NCI-H2227 (cell line): ENCODE measurements at regions not wholly inside any gene's neighbourhood (a gene's known extent, or its start where the extent isn't known, plus 50 kb on each side); places are given as distances from the start of the nearest gene placed in this dataset.
"Not testable (repeated sequence)": the region's sequence is repeated elsewhere in the genome, so short reads cannot be mapped to it uniquely, and the experiment has no call there.

Experiments
- DNase-seq: peaks from one replicate; lab custom pipeline; 2025; ENCODE audit not compliant: unreplicated experiment; lab: John Stamatoyannopoulos, UW

DNA sequence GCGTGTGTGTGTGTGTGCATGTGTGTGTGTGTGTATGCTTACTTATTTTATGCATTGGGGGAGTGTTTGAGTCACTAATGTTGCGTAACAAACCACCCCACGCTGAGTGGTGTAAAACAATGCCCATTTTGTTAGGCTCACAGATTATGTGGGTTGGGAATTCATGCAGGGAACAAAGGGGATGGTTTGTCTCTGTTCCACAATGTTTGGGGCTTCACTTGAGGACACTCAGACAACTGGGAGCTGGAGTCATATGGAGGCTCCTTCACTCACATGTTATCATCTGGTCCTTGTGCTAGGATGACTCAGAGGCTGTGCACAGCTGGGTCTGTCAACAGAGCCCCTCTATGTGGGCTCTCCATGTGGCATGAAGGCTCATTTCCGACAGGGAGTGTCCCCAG lies 51.3 kb upstream of the LARGE1 start:
- no peak for DNase-seq

GRCh38 chr22:33975841-33976240 lies 55.6 kb upstream of the LARGE1 start:
- DNase-seq, result no peak

DNA sequence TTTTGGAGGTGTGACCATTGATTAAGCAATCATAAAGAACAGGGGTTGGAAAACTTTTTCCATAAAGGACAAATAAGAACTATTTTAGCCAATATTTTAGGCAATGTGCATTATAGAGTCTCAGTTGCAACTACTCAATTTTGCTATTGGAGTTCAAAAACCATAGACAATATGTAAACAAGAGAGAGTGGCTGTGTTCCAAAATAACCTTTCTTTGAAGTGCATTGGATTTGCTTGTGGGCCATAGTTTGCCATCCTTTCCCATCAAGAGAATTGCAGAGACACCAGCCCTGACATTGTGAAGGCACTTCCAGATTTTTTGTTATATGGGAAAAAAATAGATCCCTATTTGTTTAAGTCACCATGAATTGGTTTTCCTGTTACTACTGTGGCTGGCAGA lies 63.3 kb upstream of the LARGE1 start:
- DNase-seq, result no peak

- no peak for DNase-seq
Measured at GRCh38 chr22:33984211-33984610, 63.9 kb upstream of the LARGE1 start.

GRCh38 chr22:33984656-33985285 lies 64.5 kb upstream of the LARGE1 start:
- no peak for DNase-seq

- DNase-seq, result no peak
Measured at GRCh38 chr22:33985506-33985905, 65.2 kb upstream of the LARGE1 start.

DNA sequence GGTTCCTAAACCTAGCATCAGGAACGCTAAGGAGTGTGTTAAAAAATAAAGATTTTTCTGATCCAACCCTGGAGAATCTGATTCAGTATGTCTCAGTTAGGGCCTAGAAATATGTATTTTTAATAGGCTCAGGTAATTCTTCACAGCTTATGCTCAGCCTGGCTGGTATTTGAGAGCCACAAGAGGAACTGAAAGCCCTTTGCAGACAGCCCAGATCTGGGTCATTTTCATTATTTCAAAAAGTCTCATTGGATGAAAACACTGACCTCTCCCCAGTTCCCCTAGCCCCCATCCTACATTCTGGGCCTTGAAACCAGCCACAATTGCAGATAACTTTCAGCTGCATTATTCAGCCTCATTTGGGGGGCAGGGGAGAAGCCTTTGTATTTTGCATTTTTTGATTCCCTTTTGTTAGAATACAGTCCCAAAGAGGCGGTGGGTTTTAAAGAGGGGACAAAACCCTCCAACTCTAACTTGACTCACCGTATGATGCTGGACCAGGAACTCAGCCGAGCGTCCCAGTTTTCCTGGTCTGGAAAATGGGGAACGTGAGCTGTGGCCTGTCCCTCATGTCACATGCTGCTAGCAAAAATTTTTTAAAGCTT lies 66.0 kb upstream of the LARGE1 start:
- no peak for DNase-seq

DNA sequence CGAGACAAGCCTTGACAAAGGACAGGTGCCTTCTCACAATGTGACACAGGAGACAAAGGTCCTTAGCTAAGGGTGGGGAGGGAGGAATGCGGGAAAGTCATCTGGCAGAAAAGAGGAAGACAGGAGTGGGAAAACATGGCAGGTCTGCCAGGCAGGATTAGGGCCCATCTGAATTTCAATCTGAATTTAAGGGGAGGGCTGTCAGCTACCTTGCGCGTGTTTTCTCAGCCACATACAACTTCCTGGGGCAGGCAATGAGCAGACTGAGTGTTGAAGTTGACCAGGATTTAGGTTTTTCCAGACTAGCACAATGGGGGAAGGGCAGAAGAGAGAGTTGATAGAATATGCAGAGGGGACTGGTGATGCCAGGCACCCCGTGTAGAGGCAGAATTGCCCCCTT lies 66.7 kb upstream of the LARGE1 start:
- DNase-seq, result no peak

- DNase-seq, result not testable (repeated sequence)
Measured at GRCh38 chr22:33989263-33989662, 69.0 kb upstream of the LARGE1 start.

- no peak for DNase-seq
Measured at GRCh38 chr22:33991620-33992019, 71.3 kb upstream of the LARGE1 start.

GRCh38 chr22:33996824-33997223 lies 76.5 kb upstream of the LARGE1 start:
- no peak for DNase-seq

GRCh38 chr22:34000879-34001526 lies 80.7 kb upstream of the LARGE1 start:
- DNase-seq, result no peak

- DNase-seq, result no peak
Measured at GRCh38 chr22:34001701-34002466, 81.6 kb upstream of the LARGE1 start.

DNA sequence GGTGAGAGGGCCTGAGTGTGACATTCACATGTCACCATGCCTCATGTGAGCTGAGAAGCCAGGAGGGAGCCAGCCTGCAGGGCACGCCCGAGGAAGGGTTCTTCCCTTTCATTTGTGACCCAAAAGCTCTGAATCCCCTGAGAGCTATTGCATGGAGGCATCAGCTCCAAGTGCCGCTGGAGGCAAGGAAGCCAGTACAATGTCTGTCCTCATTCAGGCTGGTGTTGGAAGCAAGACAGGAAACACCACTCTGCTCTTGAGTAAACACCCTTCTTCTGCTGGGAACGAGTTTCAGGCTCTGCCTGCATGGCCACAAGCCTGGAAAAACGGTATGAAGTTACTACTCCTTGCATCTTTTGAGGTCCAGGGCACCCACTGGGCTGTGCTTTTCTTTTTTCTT lies 83.8 kb upstream of the LARGE1 start:
- no peak for DNase-seq

GRCh38 chr22:34010259-34010658 lies 90.0 kb upstream of the LARGE1 start:
- DNase-seq, result no peak

DNA sequence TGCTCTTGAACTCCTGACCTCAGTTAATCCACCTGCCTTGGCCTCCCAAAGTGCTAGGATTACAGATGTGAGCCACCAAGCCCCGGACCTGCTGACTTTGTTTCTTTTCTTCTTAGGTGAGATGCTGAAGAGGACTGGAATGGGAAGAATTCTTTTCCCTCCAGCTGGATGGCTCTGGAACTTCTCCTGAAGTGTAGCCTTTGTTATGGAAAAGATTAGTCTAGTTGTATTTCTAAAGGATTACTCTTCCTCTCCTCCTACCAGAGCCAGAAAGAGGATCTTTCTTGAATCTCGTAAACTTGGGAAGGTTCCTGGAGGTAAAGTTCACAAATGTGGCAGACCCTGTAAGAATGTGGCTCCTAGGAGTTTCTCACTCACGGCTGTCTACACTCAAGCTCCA lies 95.4 kb upstream of the LARGE1 start:
- DNase-seq, result no peak

- DNase-seq, result no peak
Measured at GRCh38 chr22:34017205-34017604, 96.9 kb upstream of the LARGE1 start.

DNA sequence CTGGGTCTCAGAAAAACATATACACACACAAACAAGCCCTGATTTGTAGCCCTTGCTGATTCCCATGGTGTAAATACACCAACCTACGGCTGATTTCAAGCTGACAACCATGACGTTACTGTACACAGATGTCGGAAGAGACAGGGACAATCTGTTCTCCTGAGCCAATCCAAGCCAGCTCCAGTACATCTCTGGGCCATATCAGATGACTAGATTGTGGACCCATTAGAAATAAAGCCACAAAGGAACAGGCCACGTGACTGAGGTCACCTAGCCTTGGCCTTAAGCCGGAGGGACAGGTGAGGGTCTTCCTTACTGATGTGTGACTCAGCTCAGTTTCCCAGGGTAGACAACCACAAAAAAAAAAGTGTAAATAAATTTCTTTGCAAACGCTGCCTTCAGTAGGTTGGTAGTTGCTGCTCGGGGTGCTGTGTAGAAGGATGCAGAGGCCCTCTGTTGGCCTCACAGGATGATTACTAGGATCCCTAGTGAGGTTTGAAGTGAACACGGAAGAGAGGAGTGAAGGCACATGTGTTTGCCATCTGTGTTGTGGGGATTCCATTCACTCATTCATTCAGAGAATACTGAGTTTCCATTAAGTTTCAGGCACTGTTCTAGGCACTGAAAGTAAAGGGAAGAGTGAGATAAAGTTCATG lies 99.0 kb upstream of the LARGE1 start:
- DNase-seq, result no peak

GRCh38 chr22:34035209-34035608 lies 114.9 kb upstream of the LARGE1 start:
- no peak for DNase-seq

DNA sequence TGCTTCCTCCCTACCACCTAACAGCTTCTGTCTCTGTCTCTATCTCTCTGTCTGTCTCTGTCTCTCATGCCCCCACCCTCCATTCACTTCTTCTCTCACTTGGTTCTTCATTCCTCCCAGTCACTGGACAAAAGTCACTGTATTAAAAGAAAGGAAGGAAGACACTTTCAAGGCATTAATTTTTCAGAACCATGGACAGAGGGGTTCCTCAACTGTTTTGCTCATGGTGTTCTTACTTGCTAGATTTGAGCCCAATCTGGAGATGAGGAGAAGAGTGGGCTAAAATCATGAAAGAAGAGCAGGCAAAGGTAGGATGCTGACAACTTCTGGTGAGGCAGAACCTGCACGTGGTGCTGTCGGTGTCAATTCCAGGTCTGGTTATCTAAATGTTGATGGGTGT lies 116.7 kb upstream of the LARGE1 start:
- DNase-seq, result no peak

GRCh38 chr22:34038801-34039555 lies 118.7 kb upstream of the LARGE1 start:
- DNase-seq, result no peak
